ENCODE measurements at regions not wholly inside any gene's neighbourhood (a gene's known extent, or its start where the extent isn't known, plus 50 kb on each side); places are given as distances from the start of the nearest gene placed in this dataset.
"Not testable (repeated sequence)": the region's sequence is repeated elsewhere in the genome, so short reads cannot be mapped to it uniquely, and the experiment has no call there.

GRCh38 chr7:136128050-136128449 lies 150.9 kb upstream of the MTPN start:
- H3K4me3 ChIP-seq (replicated peaks; ENCODE audit: low read depth, low read length): no peak overlapping the region
- no peak for TF ChIP-seq CTCF (IDR thresholded peaks at IDR 0.05; ENCODE audit: low read depth, low read length, missing control alignments)
- no peak for DNase-seq (ENCODE audit: extremely low read depth, low read depth)

- no peak for DNase-seq (ENCODE audit: extremely low read depth, low read depth)
- H3K4me3 ChIP-seq (replicated peaks; ENCODE audit: low read depth, low read length): no peak overlapping the region
- TF ChIP-seq CTCF (IDR thresholded peaks at IDR 0.05; ENCODE audit: low read depth, low read length, missing control alignments): no peak
Observed at GRCh38 chr7:136123352-136123751, 146.2 kb upstream of the MTPN start.

- TF ChIP-seq CTCF (IDR thresholded peaks at IDR 0.05; ENCODE audit: low read depth, low read length, missing control alignments): no peak
- H3K4me3 ChIP-seq (replicated peaks; ENCODE audit: low read depth, low read length): no peak overlapping the region
- DNase-seq (ENCODE audit: extremely low read depth, low read depth): no peak
Observed at GRCh38 chr7:136122026-136122425, 144.9 kb upstream of the MTPN start.

- H3K4me3 ChIP-seq (replicated peaks; ENCODE audit: low read depth, low read length): no peak overlapping the region
- DNase-seq (ENCODE audit: extremely low read depth, low read depth): no peak
- TF ChIP-seq CTCF (IDR thresholded peaks at IDR 0.05; ENCODE audit: low read depth, low read length, missing control alignments): no peak
Observed at GRCh38 chr7:136117539-136117938, 140.4 kb upstream of the MTPN start.

- no peak for TF ChIP-seq CTCF (IDR thresholded peaks at IDR 0.05; ENCODE audit: low read depth, low read length, missing control alignments)
- H3K4me3 ChIP-seq (replicated peaks; ENCODE audit: low read depth, low read length): no peak overlapping the region
- DNase-seq (ENCODE audit: extremely low read depth, low read depth): no peak
Observed at GRCh38 chr7:136116186-136116585, 139.0 kb upstream of the MTPN start.

- no peak overlapping the region for H3K4me3 ChIP-seq (replicated peaks; ENCODE audit: low read depth, low read length)
- peak; percentile 57 for TF ChIP-seq CTCF (IDR thresholded peaks at IDR 0.05; ENCODE audit: low read depth, low read length, missing control alignments)
- DNase-seq (ENCODE audit: extremely low read depth, low read depth): no peak
Observed at GRCh38 chr7:136114966-136115762, 138.0 kb upstream of the MTPN start.

GRCh38 chr7:136114467-136114866 lies 137.3 kb upstream of the MTPN start:
- DNase-seq (ENCODE audit: extremely low read depth, low read depth); H3K4me3 ChIP-seq (replicated peaks; ENCODE audit: low read depth, low read length): not testable (repeated sequence)

- DNase-seq (ENCODE audit: extremely low read depth, low read depth); H3K4me3 ChIP-seq (replicated peaks; ENCODE audit: low read depth, low read length): not testable (repeated sequence)
Observed at GRCh38 chr7:136109037-136109436, 131.9 kb upstream of the MTPN start.

Measured in HFF-Myc (cell line).